Esophagus muscularis mucosa (tissue), 4 donors: ENCODE measurements at regions not wholly inside any gene's neighbourhood (a gene's known extent, or its start where the extent isn't known, plus 50 kb on each side); places are given as distances from the start of the nearest gene placed in this dataset.

Source experiments
- DNase-seq: peaks from one replicate; pipeline ENCODE4 v3.0.0-alpha.2; 2017; ENCODE audit errors: extremely low spot score
- H3K27ac ChIP-seq, 4 donors: fragments of 200-600 bp; sonication (generic); replicated peaks in 1 of 4; 1 replicate in 3 of 4; 2 replicates in 1 of 4; pipeline ENCODE4 v1.5.1; 2016 to 2019; ENCODE audit warnings: mild to moderate bottlenecking in 1 of 4
- H3K27me3 ChIP-seq, 4 donors: fragments of 200-600 bp; sonication (generic); one replicate each; pipeline versions ENCODE4 v1.5.1 to v1.6.0; 2016 to 2019
- H3K36me3 ChIP-seq, 4 donors: fragments of 200-600 bp; sonication (generic); one replicate each; pipeline ENCODE4 v1.5.1; 2016 to 2019
- H3K4me1 ChIP-seq, 4 donors: fragments of 200-600 bp; sonication (generic); one replicate each; pipeline ENCODE4 v1.5.1; 2016 to 2019
- H3K4me3 ChIP-seq, 4 donors: fragments of 200-600 bp; sonication (generic); 1 replicate in 2 of 4; 2 replicates in 2 of 4; pipeline ENCODE4 v1.5.1; 2016 to 2019; ENCODE audit warnings: mild to moderate bottlenecking in 4 of 4, moderate library complexity in 1 of 4
- H3K9me3 ChIP-seq, 4 donors: fragments of 200-600 bp; sonication (generic); 1 replicate in 3 of 4; 2 replicates in 1 of 4; pipeline ENCODE4 v1.5.1; 2016 to 2019
- CTCF ChIP-seq, 3 experiments: fragments of 200-600 bp in 2 of 3; fragments of 450-650 bp in 1 of 3; sonication (generic) in 2 of 3; IDR thresholded peaks; one replicate each; pipeline ENCODE4 v1.5.1; 2017 to 2019; ENCODE audit warnings: antibody characterized with exemption in 3 of 3, mild to moderate bottlenecking in 2 of 3, moderate library complexity in 1 of 3
- EP300 ChIP-seq: sonication (generic); formaldehyde crosslinking; IDR thresholded peaks from one replicate; pipeline ENCODE4 v1.6.1; 2017; ENCODE audit warnings: antibody characterized with exemption
- POLR2A ChIP-seq: fragments of 450-650 bp; IDR thresholded peaks from one replicate; pipeline ENCODE4 v1.6.1; 2017; ENCODE audit warnings: antibody characterized with exemption, moderate library complexity, mild to moderate bottlenecking, low read depth
- POLR2AphosphoS5 ChIP-seq, 2 donors: sonication (generic); formaldehyde crosslinking; IDR thresholded peaks; one replicate each; pipeline ENCODE4 v1.6.1; 2017; ENCODE audit warnings: antibody characterized with exemption in 2 of 2
- WGBS: methylation state at CpG from one replicate; pipeline ENCODE4 v1.1.5; 2018; 5-methylcytosine and 5-hydroxymethylcytosine counted together
- intact Hi-C: fragments of 100-400 bp; cut with DNase I; formaldehyde crosslinking; loops from one replicate; pipeline ENCODE4 v1.15.1; 2023

GRCh38 chr18:38301621-38302020 lies 736.0 kb upstream of the CELF4 start:
- no peak overlapping the region for H3K4me3 ChIP-seq
- no peaks in the 10 kb centered on the region for H3K36me3 ChIP-seq
- H3K27ac ChIP-seq: no peak overlapping the region
- DNase-seq: no peak
- H3K4me1 ChIP-seq: no peaks in the 10 kb centered on the region
- TF ChIP-seq EP300: no peak
- TF ChIP-seq CTCF (IDR thresholded peaks at IDR 0.05): no peak
- TF ChIP-seq POLR2A: no peak
- no peak for TF ChIP-seq POLR2AphosphoS5 (IDR thresholded peaks at IDR 0.05)
- intact Hi-C loops: no loop called here
- H3K9me3 ChIP-seq: no peaks in the 10 kb centered on the region
- H3K27me3 ChIP-seq: no peaks in the 10 kb centered on the region

GRCh38 chr18:38297910-38298309 lies 732.3 kb upstream of the CELF4 start:
- intact Hi-C loops: no loop called here

GRCh38 chr18:38290229-38290628 lies 724.6 kb upstream of the CELF4 start:
- no peak for TF ChIP-seq POLR2AphosphoS5 (IDR thresholded peaks at IDR 0.05)
- TF ChIP-seq EP300: no peak
- TF ChIP-seq CTCF (IDR thresholded peaks at IDR 0.05): no peak
- no peak for TF ChIP-seq POLR2A
- Histone ChIP-seq H3K36me3 (no peaks in the 10 kb centered on the region), H3K4me1 (no peaks in the 10 kb centered on the region), H3K4me3 (no peak overlapping the region), H3K27ac (no peak overlapping the region), H3K27me3 (no peaks in the 10 kb centered on the region), H3K9me3 (no peaks in the 10 kb centered on the region)
- WGBS: 94% methylated on average over 1 of the region's 1 CpG
- no peak for DNase-seq
- intact Hi-C loops: no loop called here

More at GRCh38 chr18:38297910-38298309, 732.3 kb upstream of the CELF4 start:
- H3K9me3 ChIP-seq: no peaks in the 10 kb centered on the region
- no peak for DNase-seq
- TF ChIP-seq POLR2A: no peak
- no peaks in the 10 kb centered on the region for H3K4me1 ChIP-seq
- WGBS: 71% methylated on average over 4 of the region's 4 CpGs
- no peaks in the 10 kb centered on the region for H3K36me3 ChIP-seq
- no peaks in the 10 kb centered on the region for H3K27me3 ChIP-seq
- H3K27ac ChIP-seq: no peak overlapping the region
- no peak overlapping the region for H3K4me3 ChIP-seq

- no peak overlapping the region for H3K27ac ChIP-seq
- no peaks in the 10 kb centered on the region for H3K4me1 ChIP-seq
- DNase-seq: no peak
- 79% methylated on average over 3 of the region's 3 CpGs for WGBS
- H3K9me3 ChIP-seq: no peaks in the 10 kb centered on the region
- TF ChIP-seq POLR2A (no peak), CTCF (IDR thresholded peaks at IDR 0.05) (no peak), EP300 (no peak), POLR2AphosphoS5 (IDR thresholded peaks at IDR 0.05) (no peak)
- intact Hi-C loops: no loop called here
- H3K27me3 ChIP-seq: no peaks in the 10 kb centered on the region
- H3K4me3 ChIP-seq: no peak overlapping the region
- H3K36me3 ChIP-seq: no peaks in the 10 kb centered on the region
Observed at GRCh38 chr18:38284972-38285371, 719.4 kb upstream of the CELF4 start.

GRCh38 chr18:38263066-38263465 lies 697.5 kb upstream of the CELF4 start:
- no peak for DNase-seq
- Histone ChIP-seq H3K9me3 (peaks cover 0 to 6% (median 2%) of the 10 kb centered on the region in 4 donors), H3K27me3 (no peaks in the 10 kb centered on the region), H3K4me3 (no peak overlapping the region), H3K27ac (no peak overlapping the region), H3K36me3 (no peaks in the 10 kb centered on the region), H3K4me1 (no peaks in the 10 kb centered on the region)
- intact Hi-C loops: no loop called here
- TF ChIP-seq EP300: no peak
- no peak for TF ChIP-seq POLR2AphosphoS5 (IDR thresholded peaks at IDR 0.05)
- no peak for TF ChIP-seq CTCF (IDR thresholded peaks at IDR 0.05)
- TF ChIP-seq POLR2A: no peak
- 44% methylated on average over 2 of the region's 2 CpGs for WGBS
